HL-60 (cell line): ENCODE measurements at regions not wholly inside any gene's neighbourhood (a gene's known extent, or its start where the extent isn't known, plus 50 kb on each side); places are given as distances from the start of the nearest gene placed in this dataset.

Experiments used
- GABPA ChIP-seq: IDR thresholded peaks from 2 replicates; pipeline ENCODE4 v1.6.1; 2012; ENCODE audit warnings: low read depth
- POLR2AphosphoS5 ChIP-seq: IDR thresholded peaks from 2 replicates; pipeline ENCODE4 v1.6.1; 2012; ENCODE audit warnings: low read depth
- REST ChIP-seq: IDR thresholded peaks from 2 replicates; pipeline ENCODE4 v1.6.1; 2012; ENCODE audit warnings: low read depth; ENCODE audit not compliant: insufficient replicate concordance
- TF ChIP-seq, protein P1 (sequence below): IDR thresholded peaks from one replicate; pipeline ENCODE4 v1.5.1; 2011; ENCODE audit warnings: low read length, control low read depth, inconsistent platforms; ENCODE audit not compliant: insufficient read depth

- TF ChIP-seq POLR2AphosphoS5, result no peak
- TF ChIP-seq, protein P1, sequence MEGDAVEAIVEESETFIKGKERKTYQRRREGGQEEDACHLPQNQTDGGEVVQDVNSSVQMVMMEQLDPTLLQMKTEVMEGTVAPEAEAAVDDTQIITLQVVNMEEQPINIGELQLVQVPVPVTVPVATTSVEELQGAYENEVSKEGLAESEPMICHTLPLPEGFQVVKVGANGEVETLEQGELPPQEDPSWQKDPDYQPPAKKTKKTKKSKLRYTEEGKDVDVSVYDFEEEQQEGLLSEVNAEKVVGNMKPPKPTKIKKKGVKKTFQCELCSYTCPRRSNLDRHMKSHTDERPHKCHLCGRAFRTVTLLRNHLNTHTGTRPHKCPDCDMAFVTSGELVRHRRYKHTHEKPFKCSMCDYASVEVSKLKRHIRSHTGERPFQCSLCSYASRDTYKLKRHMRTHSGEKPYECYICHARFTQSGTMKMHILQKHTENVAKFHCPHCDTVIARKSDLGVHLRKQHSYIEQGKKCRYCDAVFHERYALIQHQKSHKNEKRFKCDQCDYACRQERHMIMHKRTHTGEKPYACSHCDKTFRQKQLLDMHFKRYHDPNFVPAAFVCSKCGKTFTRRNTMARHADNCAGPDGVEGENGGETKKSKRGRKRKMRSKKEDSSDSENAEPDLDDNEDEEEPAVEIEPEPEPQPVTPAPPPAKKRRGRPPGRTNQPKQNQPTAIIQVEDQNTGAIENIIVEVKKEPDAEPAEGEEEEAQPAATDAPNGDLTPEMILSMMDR, result no peak
- TF ChIP-seq REST, result no peak
- no peak for TF ChIP-seq GABPA
These were observed 106.9 kb upstream of the INPP4B start for GRCh38 chr4:142952821-142953580.
